Lower leg skin (tissue), 4 donors: ENCODE measurements at regions not wholly inside any gene's neighbourhood (a gene's known extent, or its start where the extent isn't known, plus 50 kb on each side); places are given as distances from the start of the nearest gene placed in this dataset.

ENCODE experiments used
- DNase-seq, 2 donors: peaks; one replicate each; pipeline ENCODE4 v3.0.0-alpha.2; 2019; ENCODE audit warnings: low spot score in 2 of 2
- H3K4me3 ChIP-seq: fragments of 200-600 bp; sonication (generic); 2 replicates; pipeline ENCODE4 v1.5.1; 2017; ENCODE audit warnings: mild to moderate bottlenecking, low read depth; ENCODE audit not compliant: poor library complexity, severe bottlenecking
- CTCF ChIP-seq, 3 donors: fragments of 450-650 bp; IDR thresholded peaks; one replicate each; pipeline ENCODE4 v1.5.1; 2016; ENCODE audit warnings: antibody characterized with exemption in 3 of 3, mild to moderate bottlenecking in 3 of 3, moderate library complexity in 2 of 3
- POLR2A ChIP-seq, 2 donors: fragments of 450-650 bp; IDR thresholded peaks; one replicate each; pipeline ENCODE4 v1.6.1; 2016 to 2017; ENCODE audit warnings: antibody characterized with exemption in 2 of 2, mild to moderate bottlenecking in 1 of 2, moderate library complexity in 1 of 2
- WGBS, 2 donors: methylation state at CpG; one replicate each; pipeline ENCODE4 v1.1.5; 2018; 5-methylcytosine and 5-hydroxymethylcytosine counted together
- intact Hi-C: fragments of 100-400 bp; cut with DNase I; formaldehyde crosslinking; loops from one replicate; pipeline ENCODE4 v1.15.0; 2023; ENCODE audit warnings: low total_unique reads

DNA sequence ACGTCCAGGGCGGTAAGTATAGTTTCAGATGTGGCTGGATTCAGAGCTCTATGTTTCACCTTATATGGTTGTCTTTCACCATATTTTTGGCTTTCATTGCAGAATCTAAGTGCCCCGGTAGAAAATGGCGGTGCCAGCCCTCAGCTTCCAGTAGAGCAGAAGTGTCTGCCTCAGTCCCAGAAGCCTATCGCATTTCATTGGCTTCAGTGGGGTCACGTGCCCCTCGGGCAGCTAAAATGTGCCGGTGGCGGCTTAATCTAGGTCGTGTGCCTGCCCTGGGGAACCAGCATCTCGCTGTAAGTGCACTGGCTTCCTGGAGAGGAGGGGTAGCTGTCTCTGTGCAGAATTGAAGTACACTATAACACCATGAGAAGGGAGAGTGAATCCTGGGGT, 107.4 kb upstream of the MAGI3 start:
- H3K4me3 ChIP-seq: no peak overlapping the region
- no peak for DNase-seq
- TF ChIP-seq POLR2A (IDR thresholded peaks at IDR 0.05): no peak
- TF ChIP-seq CTCF (IDR thresholded peaks at IDR 0.05): no peak
- WGBS, 2 donors: 84 to 85% methylated on average over 11 of the region's 11 CpGs
- intact Hi-C loops: no loop called here

DNA sequence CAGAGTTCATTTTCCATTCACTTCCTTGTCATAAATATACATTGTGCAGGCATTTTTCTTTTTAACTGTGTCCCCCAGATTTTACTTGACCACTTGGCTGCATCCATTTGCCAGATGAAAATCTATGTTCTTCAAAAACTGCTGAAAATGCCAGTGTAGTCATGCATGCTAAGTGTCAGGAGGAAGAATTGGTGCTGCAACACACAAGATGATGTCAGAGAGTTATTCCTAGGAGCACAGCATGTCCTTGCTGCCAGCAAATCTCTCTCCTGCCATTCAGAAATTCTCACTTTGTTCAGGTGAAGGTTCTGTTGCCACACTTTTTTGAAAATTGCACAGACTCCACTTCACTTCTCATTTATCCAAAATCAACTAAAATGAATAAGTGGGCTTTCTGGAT, 106.4 kb upstream of the MAGI3 start:
- no peak for DNase-seq
- intact Hi-C loops: no loop called here
- H3K4me3 ChIP-seq: no peak overlapping the region
- TF ChIP-seq CTCF (IDR thresholded peaks at IDR 0.05) (no peak), POLR2A (IDR thresholded peaks at IDR 0.05) (no peak)

GRCh38 chr1:113286156-113286555, 104.2 kb upstream of the MAGI3 start:
- no peak for DNase-seq
- WGBS, 2 donors: 95% methylated on average over 1 of the region's 1 CpG
- TF ChIP-seq POLR2A (IDR thresholded peaks at IDR 0.05) (no peak), CTCF (IDR thresholded peaks at IDR 0.05) (no peak)
- no peak overlapping the region for H3K4me3 ChIP-seq
- intact Hi-C loops: no loop called here

DNA sequence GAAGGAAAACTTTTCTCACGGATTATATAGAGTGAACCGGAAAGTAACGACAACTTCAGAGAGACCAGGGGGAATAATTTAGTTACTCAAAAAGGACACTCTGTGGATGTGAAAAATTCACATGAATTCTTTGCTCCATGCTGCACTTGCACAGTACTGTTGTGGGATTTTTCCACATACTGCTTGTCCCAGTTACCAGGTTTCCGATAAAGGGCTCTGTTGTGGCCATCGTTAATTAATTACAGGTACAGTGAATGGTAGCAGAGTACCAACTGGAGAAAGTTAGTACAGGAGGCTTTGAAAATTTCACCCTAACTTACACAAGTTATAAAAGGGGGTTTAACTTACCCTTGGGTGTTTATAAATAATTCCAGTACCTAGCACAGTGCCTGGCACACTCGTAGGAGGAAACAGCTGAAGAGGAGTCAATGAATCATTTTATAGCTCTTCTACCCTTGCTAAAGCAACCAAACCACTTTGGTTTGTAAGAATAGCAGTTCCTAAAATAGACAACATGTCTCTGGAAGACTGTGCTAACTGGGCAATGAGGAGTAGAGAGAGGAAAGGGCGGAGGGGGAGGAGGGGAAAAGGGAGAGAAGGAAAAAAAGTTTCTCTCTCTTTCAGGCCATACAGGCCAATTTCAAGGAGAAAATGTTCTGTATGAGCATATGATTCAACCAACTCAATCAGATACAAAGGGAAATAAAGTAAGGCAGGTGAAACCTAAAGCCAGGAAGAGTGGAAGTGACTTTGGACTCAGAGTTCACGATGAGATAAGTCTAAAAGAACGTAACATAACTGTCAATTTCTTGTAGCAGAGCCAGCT, 98.3 kb upstream of the MAGI3 start:
- no peak overlapping the region for H3K4me3 ChIP-seq
- WGBS, 2 donors: 86 to 90% methylated on average over 9 of the region's 9 CpGs
- TF ChIP-seq CTCF (IDR thresholded peaks at IDR 0.05) (no peak), POLR2A (IDR thresholded peaks at IDR 0.05) (no peak)
- no peak for DNase-seq
- intact Hi-C loops: no loop called here

- WGBS, 2 donors: 80 to 84% methylated on average over 2 of the region's 2 CpGs
- TF ChIP-seq CTCF (IDR thresholded peaks at IDR 0.05) (no peak), POLR2A (IDR thresholded peaks at IDR 0.05) (no peak)
- no peak for DNase-seq
- no peak overlapping the region for H3K4me3 ChIP-seq
- intact Hi-C loops: no loop called here
Observed at GRCh38 chr1:113292603-113293255, 97.6 kb upstream of the MAGI3 start.
